Activated CD8-positive, alpha-beta memory T cell treated with anti-CD3 and anti-CD28 coated beads, Interleukin-2, amount 50 U/mL, for 48 hours (primary cell): ENCODE measurements at regions not wholly inside any gene's neighbourhood (a gene's known extent, or its start where the extent isn't known, plus 50 kb on each side); places are given as distances from the start of the nearest gene placed in this dataset.
"Not testable (repeated sequence)": the region's sequence is repeated elsewhere in the genome, so short reads cannot be mapped to it uniquely, and the experiment has no call there.

ENCODE experiments used
- DNase-seq: peaks from one replicate; pipeline ENCODE4 v3.0.0-alpha.2; 2020

DNA sequence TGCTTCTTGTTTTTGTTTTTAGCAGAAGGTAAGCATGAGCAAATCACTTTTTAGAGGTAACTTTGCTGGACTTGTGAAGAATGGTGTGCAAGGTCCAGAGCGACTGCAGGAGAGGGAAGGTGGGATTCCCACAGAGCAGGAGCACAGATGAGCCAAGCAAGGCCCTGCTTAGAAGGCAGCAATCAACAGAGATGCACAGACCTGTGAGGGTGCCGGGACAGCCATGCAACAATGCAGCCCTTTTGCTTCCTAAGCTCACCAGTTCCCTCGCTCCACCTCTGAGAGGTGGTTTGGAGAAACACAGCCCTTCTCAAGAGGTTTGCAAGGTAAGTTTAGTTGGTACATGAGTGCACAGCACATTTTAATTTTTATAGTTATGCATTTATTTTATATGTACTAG, 85.1 kb upstream of the FBXO28 start:
- DNase-seq = not testable (repeated sequence)

DNA sequence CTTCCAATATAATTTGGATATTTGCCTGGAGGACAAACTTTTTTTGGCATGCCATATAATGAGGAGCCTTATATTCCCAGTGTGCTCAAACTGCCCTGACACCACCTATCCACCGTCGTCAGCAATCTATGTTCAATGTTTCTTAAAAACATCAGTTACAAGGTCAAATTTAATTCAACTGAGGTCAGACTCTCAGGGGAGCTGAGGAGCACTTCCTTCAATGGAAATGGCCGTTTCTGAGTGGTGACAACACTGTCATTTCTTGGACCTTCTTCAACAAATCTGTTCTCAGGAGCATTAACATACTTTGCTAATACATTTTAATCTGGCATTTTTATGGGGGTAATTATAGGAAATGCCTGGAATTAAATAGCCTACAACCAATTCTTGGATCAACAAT, 90.8 kb upstream of the FBXO28 start:
- DNase-seq = not testable (repeated sequence)

DNA sequence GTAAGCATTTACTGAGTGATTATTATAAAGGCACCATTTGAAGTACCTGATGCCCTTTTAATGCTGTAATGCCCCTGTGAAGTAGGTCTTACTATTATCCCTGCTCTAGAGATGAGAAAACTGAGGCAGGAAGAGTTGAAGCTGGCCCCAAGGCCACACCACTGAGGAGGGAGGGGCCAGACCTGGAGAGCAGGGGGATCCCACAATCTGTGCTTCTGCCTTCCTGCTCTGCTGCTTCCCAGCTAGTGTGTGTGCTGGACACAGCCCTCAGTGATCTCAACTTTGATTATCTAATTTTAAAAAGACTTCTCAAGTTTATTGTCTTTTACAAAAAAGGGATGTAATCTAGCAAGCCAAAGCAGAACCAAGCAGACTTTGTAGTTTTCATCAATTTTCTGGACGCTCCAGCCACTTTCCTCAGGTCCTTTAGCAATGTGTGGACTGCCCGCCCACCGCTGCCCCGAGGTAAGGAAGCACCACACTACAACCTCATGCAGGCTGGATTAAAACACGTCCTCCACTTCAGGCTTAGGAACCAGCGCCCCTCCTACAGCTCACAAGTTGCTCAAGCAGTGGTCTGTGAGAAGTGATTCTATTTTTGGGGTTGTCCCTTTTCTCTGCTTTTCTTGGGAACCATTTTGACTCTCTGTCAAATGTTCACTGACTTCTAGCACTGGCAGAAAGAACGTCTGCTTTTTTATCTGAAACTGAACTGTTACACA, 91.5 kb upstream of the FBXO28 start:
- not testable (repeated sequence) for DNase-seq

DNA sequence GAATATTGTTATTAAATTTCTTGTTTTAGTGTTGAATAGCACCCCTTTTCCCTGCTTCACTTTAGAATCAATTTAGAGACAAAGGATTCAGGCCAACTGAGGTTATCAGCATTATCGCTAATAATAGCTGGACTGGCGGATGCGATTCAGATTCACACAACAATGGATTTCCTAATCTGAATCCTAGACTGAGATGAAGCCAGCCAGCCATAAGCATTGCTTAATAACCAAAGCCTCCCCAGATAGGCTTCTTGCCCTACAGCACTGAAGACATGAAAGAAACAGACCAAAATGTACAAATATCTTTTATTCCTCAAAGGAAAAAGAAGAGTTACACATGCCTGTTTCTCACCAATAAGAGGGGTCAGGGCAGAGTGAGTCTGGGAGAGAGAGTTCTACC, 94.0 kb upstream of the FBXO28 start:
- DNase-seq = not testable (repeated sequence)

DNA sequence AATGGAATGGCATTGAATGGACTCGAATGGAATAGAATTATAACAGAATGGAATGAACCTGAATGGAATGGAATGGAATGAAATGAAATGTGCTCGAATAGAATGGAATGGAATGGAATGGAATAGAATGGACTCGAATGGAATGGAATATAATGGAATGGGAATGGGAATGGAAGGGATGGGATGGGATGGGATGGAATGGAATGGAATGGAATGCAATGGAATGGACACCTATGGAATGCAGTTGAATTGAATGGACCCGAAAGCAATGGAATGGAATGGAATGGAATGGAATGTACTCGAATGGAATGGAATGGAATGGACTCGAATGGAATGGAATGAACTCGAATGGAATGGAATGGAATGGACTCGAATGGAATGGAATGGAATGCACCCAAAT, 98.1 kb upstream of the FBXO28 start:
- DNase-seq = not testable (repeated sequence)

DNA sequence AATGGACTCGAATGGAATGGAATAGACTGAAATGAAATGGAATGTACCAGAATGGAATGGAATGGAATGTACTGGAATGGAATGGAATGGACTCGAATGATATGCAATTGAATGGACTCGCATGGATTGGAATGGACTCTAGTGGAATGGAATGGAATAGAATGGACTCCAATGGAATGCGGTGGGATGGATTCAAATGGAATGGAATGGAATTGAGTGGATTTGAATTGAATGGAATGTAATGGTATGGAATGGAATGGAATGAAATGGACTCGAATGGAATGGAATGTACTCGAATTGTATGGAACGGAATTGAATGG, 99.6 kb upstream of the FBXO28 start:
- DNase-seq = no peak

DNA sequence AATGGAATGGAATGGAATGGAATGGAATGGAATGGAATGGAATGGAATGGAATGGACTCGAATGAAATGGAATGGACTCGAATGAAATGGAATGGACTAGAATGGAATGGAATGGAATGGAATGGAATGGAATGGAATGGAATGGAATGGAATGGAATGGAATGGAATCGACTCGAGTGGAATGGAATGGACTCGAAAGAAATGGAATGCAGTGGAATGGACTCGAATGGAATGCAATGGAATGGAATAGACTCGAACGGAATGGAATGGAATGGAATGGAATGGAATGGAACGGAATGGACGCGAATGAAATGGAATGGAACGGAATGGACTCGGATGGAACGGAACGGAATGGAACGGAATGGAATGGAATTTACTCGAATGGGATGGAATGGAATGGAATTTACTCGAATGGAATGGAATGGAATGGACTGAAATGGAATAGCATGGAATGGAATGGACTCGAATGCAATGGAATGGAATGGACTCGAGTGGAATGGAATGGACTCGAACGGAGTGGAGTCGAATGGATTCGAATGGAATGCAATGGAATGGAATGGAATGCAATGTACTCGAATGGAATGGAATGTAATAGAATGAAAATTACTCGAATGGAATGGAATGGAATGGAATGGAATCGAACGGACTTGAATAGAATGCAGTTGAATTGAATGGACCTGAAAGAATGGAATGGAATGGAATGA, 100.1 kb upstream of the FBXO28 start:
- not testable (repeated sequence) for DNase-seq

DNA sequence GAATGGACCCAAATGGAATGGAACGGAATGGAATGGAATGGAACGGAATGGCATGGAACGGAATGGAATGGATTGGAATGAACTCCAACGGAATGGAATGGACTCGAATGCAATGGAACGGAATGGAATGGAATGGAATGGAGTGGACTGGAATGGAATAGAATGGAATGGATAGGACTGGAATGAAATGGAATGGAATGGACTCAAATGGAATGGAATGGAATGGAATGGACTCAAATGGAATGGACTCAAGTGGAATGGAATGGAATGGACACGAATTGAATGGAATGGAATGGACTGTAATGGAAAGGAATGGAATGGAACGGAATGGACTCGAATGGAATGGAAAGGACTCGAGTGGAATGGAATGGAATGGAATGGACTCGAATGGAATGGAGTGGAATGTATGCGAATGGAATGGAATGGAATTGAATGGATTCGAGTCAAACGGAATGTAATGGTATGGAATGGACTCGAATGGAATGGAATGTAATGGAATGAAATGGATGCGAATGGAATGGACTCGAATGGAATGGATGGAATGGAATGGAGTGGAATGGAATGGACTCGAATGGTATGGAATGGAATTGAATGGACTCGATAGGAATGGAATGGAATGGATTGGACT, 101.0 kb upstream of the FBXO28 start:
- DNase-seq = not testable (repeated sequence)

DNA sequence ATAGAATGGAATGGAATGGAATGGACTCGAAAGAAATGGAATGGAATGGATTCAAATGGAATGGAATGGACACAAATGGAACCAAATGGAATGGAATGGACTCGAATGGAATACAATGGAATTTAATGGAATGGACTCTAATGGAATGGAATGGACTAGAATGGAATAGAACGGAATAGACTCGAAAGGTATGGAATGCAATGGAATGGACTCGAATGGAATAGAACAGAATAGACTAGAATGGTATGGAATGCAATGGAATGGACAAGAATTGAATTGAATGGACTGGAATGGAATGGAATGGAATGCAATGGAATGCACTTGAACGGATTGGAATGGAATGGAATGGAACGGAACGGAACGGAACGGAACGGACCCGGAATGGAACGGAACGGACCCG, 101.7 kb upstream of the FBXO28 start:
- not testable (repeated sequence) for DNase-seq

DNA sequence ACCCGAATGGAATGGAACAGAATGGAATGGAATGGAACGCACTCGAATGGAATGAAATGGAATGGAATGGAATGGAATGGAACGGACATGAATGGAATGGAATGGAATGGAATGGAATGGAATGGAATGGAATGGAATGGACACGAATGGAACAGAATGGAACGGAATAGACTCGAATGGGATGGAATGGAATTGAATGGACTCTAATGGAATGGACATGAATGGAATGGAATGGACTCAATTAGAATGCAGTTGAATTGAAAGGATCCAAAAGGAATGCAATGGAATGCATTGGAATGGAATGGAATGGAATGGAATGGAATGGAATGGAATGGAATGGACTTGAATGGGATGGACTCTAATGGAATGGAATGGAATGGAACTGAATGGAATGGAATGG, 102.2 kb upstream of the FBXO28 start:
- not testable (repeated sequence) for DNase-seq

DNA sequence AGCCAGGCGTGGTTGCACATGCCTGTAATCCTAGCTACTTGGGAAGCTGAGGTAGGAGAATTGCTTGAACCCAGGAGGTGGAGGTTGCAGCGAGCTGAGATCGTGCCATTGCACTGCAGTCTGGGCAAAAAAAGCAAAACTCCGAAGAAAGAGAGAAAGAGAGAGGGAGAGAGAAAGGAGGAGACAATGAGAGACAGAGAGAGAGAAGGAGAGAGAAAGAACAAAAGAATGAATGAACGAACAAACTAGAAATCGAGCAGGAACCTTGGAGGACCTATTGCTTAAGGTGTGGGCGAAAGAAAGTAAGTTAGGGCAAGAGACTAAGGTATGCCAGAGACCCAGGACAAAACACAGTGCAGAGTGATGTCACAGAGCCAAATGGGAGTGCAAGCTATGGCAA, 102.8 kb upstream of the FBXO28 start:
- not testable (repeated sequence) for DNase-seq

DNA sequence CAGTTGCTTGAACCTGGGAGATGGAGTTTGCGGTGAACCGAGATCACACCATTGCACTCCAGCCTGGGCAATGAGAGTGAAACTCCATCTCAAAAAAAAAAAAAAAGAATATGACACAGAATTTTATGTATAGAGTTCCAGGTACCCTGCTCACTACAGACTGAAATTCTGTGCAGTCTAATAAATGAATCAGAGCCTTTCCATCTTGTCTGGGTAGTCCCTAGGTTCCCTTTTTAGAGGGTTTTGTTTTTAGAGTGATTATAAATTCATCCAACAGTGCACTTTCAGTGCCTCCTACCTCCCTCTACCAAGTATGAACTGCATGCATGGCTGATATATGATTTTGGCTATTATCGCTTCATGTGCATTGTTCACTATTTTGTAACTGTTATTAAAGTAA, 107.9 kb upstream of the FBXO28 start:
- DNase-seq = not testable (repeated sequence)

DNA sequence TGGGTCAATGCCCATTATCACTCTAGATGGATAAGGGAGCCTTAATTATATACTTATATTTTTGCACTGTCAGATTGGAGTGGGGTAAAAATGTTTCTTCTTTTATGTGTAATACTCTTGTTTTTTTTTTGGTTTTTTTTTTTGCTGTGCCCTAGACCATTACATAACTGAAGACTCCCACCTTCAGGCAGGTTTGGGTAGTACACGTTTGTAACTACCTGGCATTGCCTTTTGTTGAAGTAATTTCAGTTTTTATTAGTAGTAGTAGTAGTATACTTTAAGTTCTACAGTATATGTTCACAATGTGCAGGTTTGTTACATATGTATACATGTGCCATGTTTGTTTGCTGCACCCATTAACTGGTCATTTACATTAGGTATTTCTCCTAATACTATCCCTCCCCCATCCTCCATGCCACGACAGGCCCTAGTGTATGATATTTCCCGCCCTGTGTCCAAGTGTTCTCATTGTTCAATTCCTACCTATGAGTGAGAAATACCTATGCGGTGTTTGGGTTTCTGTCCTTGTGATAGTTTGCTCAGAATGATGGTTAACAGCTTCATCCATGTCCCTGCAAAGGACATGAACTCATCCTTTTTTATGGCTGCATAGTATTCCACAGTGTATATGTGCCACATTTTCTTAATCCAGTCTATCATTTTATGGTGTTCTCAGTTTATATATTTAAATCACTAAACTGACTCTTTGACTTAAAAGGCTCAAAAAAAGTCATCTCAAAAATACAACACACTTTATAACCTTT, 109.2 kb upstream of the FBXO28 start:
- not testable (repeated sequence) for DNase-seq

DNA sequence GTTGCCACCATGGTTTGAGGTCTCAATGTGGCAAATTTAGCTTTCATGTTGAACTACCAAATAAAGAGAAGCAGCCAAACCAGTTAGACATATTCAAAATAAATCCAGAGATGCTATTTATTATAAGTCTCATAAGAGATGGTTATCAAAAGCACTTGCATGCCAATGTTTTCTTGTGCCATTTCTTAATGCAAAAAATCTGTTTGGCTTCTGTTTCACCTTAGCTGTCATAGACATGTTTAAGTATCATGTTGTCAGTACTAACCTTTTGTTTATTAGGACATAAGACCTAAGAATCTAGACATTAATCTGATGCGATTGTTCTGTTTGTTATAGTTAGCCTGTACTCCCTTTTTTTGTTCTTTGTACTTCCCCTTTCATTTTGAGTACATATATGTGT, 110.0 kb upstream of the FBXO28 start:
- not testable (repeated sequence) for DNase-seq

DNA sequence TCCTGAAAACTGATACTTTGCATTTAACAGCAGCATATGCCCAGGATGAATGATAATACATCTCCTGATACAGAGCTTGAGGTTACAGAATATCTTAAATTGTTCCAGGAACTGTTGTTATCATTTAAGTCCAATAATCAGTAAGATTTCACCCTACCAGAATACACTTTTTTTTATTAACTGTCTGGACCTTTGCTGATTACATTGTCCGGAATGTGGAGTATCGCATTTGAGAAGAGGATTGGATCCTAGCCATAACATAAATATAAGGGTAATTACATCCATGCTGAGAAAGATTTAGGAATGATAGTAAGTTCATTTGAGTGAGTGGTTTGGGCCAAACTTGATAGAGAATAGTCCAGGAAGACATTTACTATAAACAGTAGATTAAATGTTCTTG, 112.2 kb upstream of the FBXO28 start:
- DNase-seq = not testable (repeated sequence)

DNA sequence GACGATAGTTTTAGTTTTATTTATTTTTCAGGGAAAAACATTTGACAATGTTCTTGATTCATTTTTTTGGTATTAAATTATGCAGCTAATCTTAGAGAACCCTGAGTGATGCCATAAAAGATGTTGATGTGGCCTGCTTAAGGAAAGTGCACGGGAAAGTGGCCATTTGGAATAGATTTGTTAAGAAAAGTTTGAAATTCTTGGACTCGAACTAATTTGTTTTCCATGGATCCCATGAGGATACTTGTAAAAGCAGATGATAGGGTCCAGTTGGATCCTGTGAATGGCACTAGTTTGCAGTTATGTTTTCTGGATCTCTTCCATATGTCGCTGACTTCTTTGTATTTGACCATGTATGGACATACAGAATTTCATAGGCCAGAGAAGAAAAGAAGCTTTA, 114.2 kb upstream of the FBXO28 start:
- not testable (repeated sequence) for DNase-seq

DNA sequence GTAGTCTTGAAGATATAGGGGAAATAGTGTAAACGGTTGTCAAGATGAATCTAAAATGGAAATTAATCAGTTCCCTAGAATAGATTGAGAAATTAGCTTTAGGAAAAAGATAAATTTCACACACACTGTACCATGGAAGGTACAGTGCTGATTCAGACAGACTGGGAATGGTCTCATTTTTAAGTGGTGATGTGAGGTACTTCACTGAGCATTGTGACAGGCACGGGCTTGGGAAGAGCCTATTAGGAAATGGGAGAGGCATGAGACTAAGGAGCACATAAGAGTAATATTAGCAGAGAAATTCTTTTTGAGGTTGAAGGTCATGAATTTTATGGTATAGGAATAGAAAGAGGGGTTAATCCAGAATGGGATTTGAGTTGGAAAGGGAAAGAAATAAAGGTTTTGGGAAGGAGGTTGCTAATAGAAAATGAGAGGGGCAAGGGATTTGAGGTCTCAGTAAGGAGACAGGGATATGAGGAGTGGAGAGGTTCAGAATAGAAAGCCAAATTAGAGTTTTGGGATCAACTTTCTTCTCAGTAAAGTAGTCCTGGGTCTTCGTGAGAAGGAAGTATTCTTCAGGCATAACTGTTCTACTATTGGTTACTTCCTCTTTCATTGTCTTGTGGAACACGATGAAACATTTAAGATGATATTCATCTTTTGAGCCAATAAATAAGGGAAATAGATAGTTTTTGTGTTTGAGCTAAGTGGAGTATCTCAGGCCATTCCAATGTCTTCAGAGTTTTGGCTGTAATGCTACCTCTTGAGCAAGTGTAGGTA, 115.0 kb upstream of the FBXO28 start:
- not testable (repeated sequence) for DNase-seq

DNA sequence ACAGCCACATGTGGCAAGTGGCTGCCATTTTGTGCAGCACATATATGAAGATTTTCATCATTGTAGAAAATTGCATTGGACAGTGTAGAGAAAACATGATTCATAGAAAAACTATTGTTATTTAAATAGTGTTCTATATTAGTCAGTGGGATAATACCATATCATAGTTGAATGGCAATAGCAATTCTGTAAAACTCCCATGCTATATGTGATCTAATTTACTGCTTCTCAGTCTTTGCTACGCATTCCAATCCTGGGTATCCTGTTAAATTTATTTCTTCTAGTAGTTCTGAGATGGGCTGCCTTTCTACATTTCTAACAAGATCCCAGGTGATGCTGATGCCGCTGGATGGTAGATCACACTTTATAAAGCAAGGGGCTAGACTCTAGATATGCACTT, 117.5 kb upstream of the FBXO28 start:
- DNase-seq = not testable (repeated sequence)

DNA sequence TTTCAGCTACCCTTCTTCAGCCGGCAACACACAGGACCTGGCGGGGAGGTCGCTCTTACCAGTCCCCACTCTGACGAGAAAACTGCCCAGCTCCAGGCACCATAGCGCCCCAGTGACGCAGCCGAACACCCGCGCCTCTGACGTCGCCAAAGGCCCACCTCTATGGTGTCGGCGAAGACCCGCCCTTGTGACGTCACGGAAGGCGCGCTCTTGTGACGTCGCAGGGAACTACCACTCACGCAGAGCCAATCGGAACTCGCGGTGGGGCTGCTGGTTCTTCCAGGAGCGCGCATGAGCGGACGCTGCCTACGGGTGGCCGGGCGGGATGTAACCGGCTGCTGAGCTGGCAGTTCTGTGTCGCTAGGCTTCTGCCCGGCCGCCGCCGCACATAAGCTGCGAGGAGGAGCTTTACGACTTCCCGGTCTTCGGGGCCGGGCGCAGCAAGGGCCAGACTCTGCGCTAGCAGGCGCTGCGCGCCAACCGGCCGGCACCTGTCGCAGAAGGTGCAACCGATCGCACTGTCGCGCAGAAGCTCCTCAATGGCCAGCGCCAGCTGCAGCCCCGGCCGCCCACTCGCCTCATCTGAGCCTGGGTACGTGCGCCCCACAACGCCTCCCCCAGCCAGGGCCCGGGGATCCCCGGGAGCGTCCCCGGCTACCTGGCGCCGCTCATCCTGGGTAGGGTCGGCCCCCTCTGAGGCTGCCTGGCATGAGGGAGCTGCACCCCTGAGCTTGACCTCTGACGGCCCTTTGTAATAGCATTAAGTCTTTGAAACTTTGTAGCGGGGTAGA, 121.3 kb upstream of the FBXO28 start:
- peak; percentile 100 for DNase-seq

DNA sequence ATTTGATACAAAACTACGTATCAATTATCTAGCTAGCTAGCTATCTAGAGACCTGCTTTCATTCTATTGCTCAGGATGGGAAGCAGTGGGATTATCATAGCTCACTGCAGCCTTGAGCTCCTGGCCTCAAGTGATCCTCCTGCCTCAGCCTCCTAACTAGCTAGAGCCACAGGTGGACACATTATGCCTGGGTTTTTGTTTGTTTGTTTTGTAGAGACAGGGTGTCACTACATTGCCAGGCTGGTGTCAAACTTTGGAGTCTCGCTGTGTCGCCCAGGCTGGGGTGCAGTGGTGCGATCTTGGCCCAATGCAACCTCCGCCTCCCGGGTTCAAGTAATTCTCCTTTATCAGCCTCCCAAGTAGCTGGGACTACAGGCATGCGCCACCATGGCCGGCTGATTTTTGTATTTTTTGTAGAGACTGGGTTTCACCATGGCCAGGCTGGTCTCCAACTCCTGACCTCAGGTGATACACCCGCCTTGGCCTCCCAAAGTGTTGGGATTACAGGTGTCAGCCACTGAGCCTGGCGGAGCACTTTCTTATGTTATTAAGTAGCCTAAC, 122.5 kb upstream of the FBXO28 start:
- DNase-seq = peak; percentile 49

DNA sequence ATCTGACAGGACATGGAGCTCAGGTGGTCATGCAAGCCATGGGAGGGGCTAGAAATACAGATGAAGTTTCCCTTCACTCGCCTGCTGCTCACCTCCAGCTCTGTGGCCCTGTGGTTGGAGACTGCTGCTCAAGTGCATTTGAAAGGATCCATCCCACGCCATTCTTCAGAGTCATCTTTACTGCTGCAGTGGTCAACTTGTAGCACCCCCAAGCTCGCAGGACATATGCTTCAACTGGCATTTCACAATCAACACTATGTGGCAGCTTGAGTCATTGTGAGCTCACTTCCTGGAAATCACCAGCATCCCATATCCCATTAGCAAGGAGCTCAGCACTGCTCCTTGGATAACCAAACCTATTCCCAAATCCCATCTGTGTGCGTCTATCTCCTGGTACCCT, 116.2 kb upstream of the TP53BP2 start:
- DNase-seq = not testable (repeated sequence)
